HepG2 (cell line): ENCODE measurements at regions not wholly inside any gene's neighbourhood (a gene's known extent, or its start where the extent isn't known, plus 50 kb on each side); places are given as distances from the start of the nearest gene placed in this dataset.

Experiments
- GTF3A ChIP-seq: sonication (generic); formaldehyde crosslinking; conservative IDR thresholded peaks from 2 replicates; pipeline ENCODE4 v1.4.0; 2020; ENCODE audit warnings: mild to moderate bottlenecking, missing genetic modification reagents
- HCFC1 ChIP-seq: fragments of 150-350 bp; IDR thresholded peaks from 2 replicates; pipeline ENCODE4 v1.6.1; 2014; ENCODE audit warnings: low read depth, low read length
- HES4 ChIP-seq: sonication (generic); formaldehyde crosslinking; IDR thresholded peaks from 2 replicates; pipeline ENCODE4 v1.9.0; 2021; ENCODE audit warnings: mild to moderate bottlenecking, missing genetic modification reagents, borderline replicate concordance
- HNRNPK ChIP-seq: fragments of 200-400 bp; formaldehyde crosslinking; IDR thresholded peaks from 2 replicates; pipeline ENCODE4 v1.6.1; 2018; ENCODE audit warnings: low read length, low read depth, moderate library complexity, mild to moderate bottlenecking; ENCODE audit not compliant: poor library complexity, severe bottlenecking
- MED1 ChIP-seq: sonication (generic); formaldehyde crosslinking; IDR thresholded peaks from 2 replicates; pipeline ENCODE4 v1.4.0; 2020; ENCODE audit warnings: missing genetic modification reagents
- NFIB ChIP-seq: sonication (generic); formaldehyde crosslinking; IDR thresholded peaks from 2 replicates; pipeline ENCODE4 v1.9.0; 2021; ENCODE audit warnings: missing genetic modification reagents, mild to moderate bottlenecking, borderline replicate concordance
- NR2C2 ChIP-seq: sonication (generic); formaldehyde crosslinking; IDR thresholded peaks from 2 replicates; pipeline ENCODE4 v1.4.0; 2020; ENCODE audit warnings: missing genetic modification reagents, mild to moderate bottlenecking, moderate library complexity, borderline replicate concordance
- PATZ1 ChIP-seq: sonication (generic); formaldehyde crosslinking; IDR thresholded peaks from 2 replicates; pipeline ENCODE4 v1.4.0; 2020; ENCODE audit warnings: missing genetic modification reagents
- SETDB1 ChIP-seq: sonication (generic); formaldehyde crosslinking; IDR thresholded peaks from 2 replicates; pipeline ENCODE4 v1.5.1; 2020; ENCODE audit warnings: missing genetic modification reagents, mild to moderate bottlenecking, borderline replicate concordance
- SIX4 ChIP-seq: sonication (generic); formaldehyde crosslinking; IDR thresholded peaks from 2 replicates; pipeline ENCODE4 v1.4.0; 2020; ENCODE audit warnings: missing genetic modification reagents
- SOX13 ChIP-seq, 3 experiments: fragments of 450-650 bp in 1 of 3; sonication (generic) in 1 of 3; formaldehyde crosslinking in 1 of 3; IDR thresholded peaks in 2 of 3; conservative IDR thresholded peaks in 1 of 3; 2 replicates each; pipeline versions ENCODE4 v1.5.0 to v1.6.1; 2016 to 2020; ENCODE audit warnings: antibody characterized with exemption in 1 of 3, mild to moderate bottlenecking in 1 of 3, missing compliant biosample characterization in 1 of 3, missing genetic modification reagents in 1 of 3, moderate library complexity in 1 of 3
- XRCC5 ChIP-seq: fragments of 200-400 bp; formaldehyde crosslinking; optimal IDR thresholded peaks from 2 replicates; pipeline ENCODE3; 2017; ENCODE audit warnings: mild to moderate bottlenecking, low read length
- ZBTB4 ChIP-seq: sonication (generic); formaldehyde crosslinking; IDR thresholded peaks from 2 replicates; pipeline ENCODE4 v1.4.0; 2020; ENCODE audit warnings: missing genetic modification reagents, mild to moderate bottlenecking, borderline replicate concordance
- ZHX1 ChIP-seq: sonication (generic); formaldehyde crosslinking; IDR thresholded peaks from 2 replicates; pipeline ENCODE4 v1.8.1; 2022; ENCODE audit warnings: low read depth, mild to moderate bottlenecking, missing genetic modification reagents
- ZNF124 ChIP-seq: sonication (generic); formaldehyde crosslinking; IDR thresholded peaks from 2 replicates; pipeline ENCODE4 v1.4.0; 2020; ENCODE audit warnings: missing genetic modification reagents
- ZNF563 ChIP-seq: sonication (generic); formaldehyde crosslinking; IDR thresholded peaks from 2 replicates; pipeline ENCODE4 v1.8.0; 2022; ENCODE audit warnings: mild to moderate bottlenecking, moderate library complexity, missing genetic modification reagents

GRCh38 chr3:13223574-13224237, 150.5 kb upstream of the IQSEC1 start (continued):
- TF ChIP-seq ZBTB4 (CRISPR knock-in tag), result no peak
- TF ChIP-seq HNRNPK, result no peak
- no peak for TF ChIP-seq HCFC1
- peak; percentile 52; the same call in 1 of the 2 replicates for TF ChIP-seq ZNF124 (CRISPR knock-in tag)
- TF ChIP-seq SETDB1 (CRISPR knock-in tag), result no peak
- 0 out of 2 replicates have a peak, but pooled peaks have one; percentile 32 for TF ChIP-seq SIX4 (CRISPR knock-in tag)
- no peak for TF ChIP-seq NFIB
- TF ChIP-seq GTF3A (CRISPR knock-in tag), result no peak
- TF ChIP-seq ZHX1 (CRISPR knock-in tag), result 0 out of 2 replicates have a peak, but pooled peaks have one; percentile 43
- no peak for TF ChIP-seq SOX13 (IDR thresholded peaks at IDR 0.05)
- peak in 1 of 2 experiments; percentile 65; a peak in 2 of 4 replicates for TF ChIP-seq SOX13 (CRISPR knock-in tag; conservative IDR thresholded peaks at IDR 0.05 in 1 of 2, IDR thresholded peaks at IDR 0.05 in 1 of 2)
- 0 out of 2 replicates have a peak, but pooled peaks have one; percentile 39 for TF ChIP-seq ZNF563 (CRISPR knock-in tag)
- TF ChIP-seq XRCC5, result no peak
- no peak for TF ChIP-seq HES4 (CRISPR knock-in tag)
- TF ChIP-seq MED1 (CRISPR knock-in tag), result peak; percentile 53; the same call in 1 of the 2 replicates
- peak; percentile 88 for TF ChIP-seq PATZ1 (CRISPR knock-in tag)
- TF ChIP-seq NR2C2 (CRISPR knock-in tag), result no peak; the same call in 1 of the 2 replicates
